Endodermal cell (in vitro differentiated cells): ENCODE measurements at regions not wholly inside any gene's neighbourhood (a gene's known extent, or its start where the extent isn't known, plus 50 kb on each side); places are given as distances from the start of the nearest gene placed in this dataset.

ENCODE experiments used
- DNase-seq: peaks from one replicate; pipeline ENCODE4 v3.0.0-alpha.2; 2017
- H3K27ac ChIP-seq: 2 replicates; pipeline ENCODE4 v1.5.1; 2013; ENCODE audit warnings: mild to moderate bottlenecking, low read depth, low read length, moderate library complexity
- H3K27me3 ChIP-seq: 2 replicates; pipeline ENCODE4 v1.6.1; 2013; ENCODE audit warnings: mild to moderate bottlenecking, low read length, moderate library complexity; ENCODE audit not compliant: insufficient read depth, control insufficient read depth, poor library complexity, severe bottlenecking
- H3K36me3 ChIP-seq: 2 replicates; pipeline ENCODE4 v1.7.0; 2013; ENCODE audit warnings: mild to moderate bottlenecking, low read length, moderate library complexity; ENCODE audit not compliant: control insufficient read depth, insufficient read depth
- H3K4me1 ChIP-seq: one replicate; pipeline ENCODE4 v1.7.0; 2013; ENCODE audit warnings: low read length; ENCODE audit not compliant: control insufficient read depth, insufficient read depth
- H3K4me3 ChIP-seq: 2 replicates; pipeline ENCODE4 v1.5.1; 2013; ENCODE audit warnings: mild to moderate bottlenecking, low read length, moderate library complexity
- H3K9ac ChIP-seq: 2 replicates; pipeline ENCODE4 v1.6.1; 2013; ENCODE audit warnings: mild to moderate bottlenecking, low read length, moderate library complexity; ENCODE audit not compliant: poor library complexity, severe bottlenecking; ENCODE audit errors: extremely low read depth
- H3K9me3 ChIP-seq: 2 replicates; pipeline ENCODE4 v1.6.1; 2013; ENCODE audit warnings: mild to moderate bottlenecking, low read length, moderate library complexity; ENCODE audit not compliant: control insufficient read depth
- H3K27ac Mint-ChIP-seq: 2 replicates; pipeline ENCODE4 v1.8.0; 2020; ENCODE audit warnings: mixed read lengths
- H3K27me3 Mint-ChIP-seq: 2 replicates; pipeline ENCODE4 v1.8.0; 2021; ENCODE audit warnings: mild to moderate bottlenecking, mixed read lengths; ENCODE audit not compliant: insufficient read depth
- H3K36me3 Mint-ChIP-seq: 2 replicates; pipeline ENCODE4 v1.8.0; 2020; ENCODE audit warnings: low read depth, mixed read lengths
- H3K4me1 Mint-ChIP-seq: 2 replicates; pipeline ENCODE4 v1.8.0; 2020; ENCODE audit warnings: mixed read lengths
- H3K4me3 Mint-ChIP-seq: 2 replicates; pipeline ENCODE4 v1.8.0; 2020; ENCODE audit warnings: mild to moderate bottlenecking, moderate library complexity, mixed read lengths
- H3K9me3 Mint-ChIP-seq: 2 replicates; pipeline ENCODE4 v1.8.0; 2020; ENCODE audit warnings: mild to moderate bottlenecking, mixed read lengths
- WGBS, 2 experiments: methylation state at CpG; one replicate each; pipeline versions ENCODE4 v1.1.5 to v1.1.7; 2013; ENCODE audit warnings: missing lambda C conversion rate in 2 of 2, mixed read lengths in 1 of 2; ENCODE audit not compliant: insufficient coverage in 1 of 2, insufficient read length in 1 of 2; 5-methylcytosine and 5-hydroxymethylcytosine counted together
- TF ChIP-seq, protein P1 (sequence below): fragments of 200-600 bp; sonication (generic); conservative IDR thresholded peaks from 2 replicates; pipeline ENCODE4 v1.5.0; 2021; ENCODE audit warnings: antibody characterized with exemption, mild to moderate bottlenecking

DNA sequence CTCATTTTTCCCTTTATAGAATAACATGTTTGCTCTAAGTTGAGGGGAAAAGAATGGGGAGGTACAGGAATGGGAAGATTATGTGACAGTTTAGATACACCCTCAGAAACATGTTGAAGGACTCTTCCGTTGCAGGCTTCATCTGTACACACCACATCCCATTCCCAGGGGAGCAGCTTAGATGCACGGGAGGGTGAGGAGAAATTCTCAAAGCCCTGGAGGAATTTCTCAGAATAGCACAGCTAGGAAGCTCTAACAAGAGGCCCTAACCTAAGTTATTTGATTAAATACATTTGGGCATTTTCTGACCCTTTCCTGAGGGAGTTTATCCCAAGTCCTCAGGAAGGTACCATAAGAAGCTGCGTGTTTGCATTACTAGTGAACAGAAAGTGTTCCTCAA lies 660.2 kb upstream of the IGFBP3 start:
- H3K36me3 Mint-ChIP-seq, result no peaks in the 10 kb centered on the region
- TF ChIP-seq, protein P1, sequence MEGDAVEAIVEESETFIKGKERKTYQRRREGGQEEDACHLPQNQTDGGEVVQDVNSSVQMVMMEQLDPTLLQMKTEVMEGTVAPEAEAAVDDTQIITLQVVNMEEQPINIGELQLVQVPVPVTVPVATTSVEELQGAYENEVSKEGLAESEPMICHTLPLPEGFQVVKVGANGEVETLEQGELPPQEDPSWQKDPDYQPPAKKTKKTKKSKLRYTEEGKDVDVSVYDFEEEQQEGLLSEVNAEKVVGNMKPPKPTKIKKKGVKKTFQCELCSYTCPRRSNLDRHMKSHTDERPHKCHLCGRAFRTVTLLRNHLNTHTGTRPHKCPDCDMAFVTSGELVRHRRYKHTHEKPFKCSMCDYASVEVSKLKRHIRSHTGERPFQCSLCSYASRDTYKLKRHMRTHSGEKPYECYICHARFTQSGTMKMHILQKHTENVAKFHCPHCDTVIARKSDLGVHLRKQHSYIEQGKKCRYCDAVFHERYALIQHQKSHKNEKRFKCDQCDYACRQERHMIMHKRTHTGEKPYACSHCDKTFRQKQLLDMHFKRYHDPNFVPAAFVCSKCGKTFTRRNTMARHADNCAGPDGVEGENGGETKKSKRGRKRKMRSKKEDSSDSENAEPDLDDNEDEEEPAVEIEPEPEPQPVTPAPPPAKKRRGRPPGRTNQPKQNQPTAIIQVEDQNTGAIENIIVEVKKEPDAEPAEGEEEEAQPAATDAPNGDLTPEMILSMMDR, result no peak

GRCh38 chr7:46580766-46581165 lies 659.7 kb upstream of the IGFBP3 start:
- TF ChIP-seq, protein P1, result no peak
- no peaks in the 10 kb centered on the region for H3K27me3 ChIP-seq
- no peaks in the 10 kb centered on the region for H3K4me1 Mint-ChIP-seq
- H3K4me3 ChIP-seq, result no peak overlapping the region
- no peak overlapping the region for H3K4me3 Mint-ChIP-seq
- no peak for DNase-seq
- H3K9me3 Mint-ChIP-seq, result no peaks in the 10 kb centered on the region
- H3K9me3 ChIP-seq, result no peaks in the 10 kb centered on the region
- H3K27me3 Mint-ChIP-seq, result no peaks in the 10 kb centered on the region
- no peaks in the 10 kb centered on the region for H3K36me3 ChIP-seq
- no peak overlapping the region for H3K27ac ChIP-seq
- 91 to 98% methylated on average over 5 to 6 of the region's 6 CpGs for WGBS, 2 experiments
- H3K9ac ChIP-seq, result no peak overlapping the region
- no peaks in the 10 kb centered on the region for H3K36me3 Mint-ChIP-seq
- no peak overlapping the region for H3K27ac Mint-ChIP-seq
- H3K4me1 ChIP-seq, result no peaks in the 10 kb centered on the region

More for the DNA sequence above, 660.2 kb upstream of the IGFBP3 start:
- H3K4me3 ChIP-seq, result no peak overlapping the region
- H3K36me3 ChIP-seq, result no peaks in the 10 kb centered on the region
- DNase-seq, result no peak
- no peaks in the 10 kb centered on the region for H3K9me3 ChIP-seq
- H3K27ac Mint-ChIP-seq, result no peak overlapping the region
- H3K9me3 Mint-ChIP-seq, result no peaks in the 10 kb centered on the region
- no peak overlapping the region for H3K9ac ChIP-seq
- H3K27ac ChIP-seq, result no peak overlapping the region
- no peaks in the 10 kb centered on the region for H3K4me1 Mint-ChIP-seq
- no peak overlapping the region for H3K4me3 Mint-ChIP-seq
- no peaks in the 10 kb centered on the region for H3K27me3 Mint-ChIP-seq
- no peaks in the 10 kb centered on the region for H3K27me3 ChIP-seq
- H3K4me1 ChIP-seq, result no peaks in the 10 kb centered on the region
- WGBS, 2 experiments, result 90 to 100% methylated on average over 1 to 3 of the region's 3 CpGs

DNA sequence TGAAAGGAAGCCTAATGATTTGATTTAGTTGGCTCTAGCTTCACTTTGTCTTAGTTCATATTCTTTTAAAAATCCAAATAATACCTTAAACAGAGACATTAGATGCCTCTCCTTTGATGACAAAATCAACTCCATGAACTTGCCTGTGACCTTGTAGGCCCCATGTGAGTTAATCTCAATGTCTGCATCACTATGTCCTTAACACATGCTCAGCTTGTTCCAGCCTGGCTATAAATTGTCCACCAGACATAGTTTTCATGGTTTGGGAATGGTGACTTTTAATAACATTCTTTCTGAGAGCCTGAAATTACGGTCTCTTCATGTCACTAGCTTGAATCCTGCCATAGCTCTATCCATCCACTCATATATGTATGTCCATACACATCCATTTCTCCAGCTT lies 656.3 kb upstream of the IGFBP3 start:
- no peak overlapping the region for H3K4me3 Mint-ChIP-seq
- TF ChIP-seq, protein P1, result no peak
- no peak overlapping the region for H3K9ac ChIP-seq
- no peaks in the 10 kb centered on the region for H3K4me1 ChIP-seq
- 75 to 93% methylated on average over 1 of the region's 1 CpG for WGBS, 2 experiments
- H3K36me3 Mint-ChIP-seq, result no peaks in the 10 kb centered on the region
- no peak for DNase-seq
- no peaks in the 10 kb centered on the region for H3K9me3 Mint-ChIP-seq
- no peak overlapping the region for H3K27ac Mint-ChIP-seq
- H3K27me3 ChIP-seq, result no peaks in the 10 kb centered on the region
- no peak overlapping the region for H3K4me3 ChIP-seq
- no peaks in the 10 kb centered on the region for H3K9me3 ChIP-seq
- no peaks in the 10 kb centered on the region for H3K4me1 Mint-ChIP-seq
- no peaks in the 10 kb centered on the region for H3K27me3 Mint-ChIP-seq
- no peaks in the 10 kb centered on the region for H3K36me3 ChIP-seq
- H3K27ac ChIP-seq, result no peak overlapping the region
